ENCODE measurements at regions not wholly inside any gene's neighbourhood (a gene's known extent, or its start where the extent isn't known, plus 50 kb on each side); places are given as distances from the start of the nearest gene placed in this dataset.

GRCh38 chr9:82923092-82923911, 139.6 kb downstream of the RASEF start:
- Histone ChIP-seq H3K4me1 (no peaks in the 10 kb centered on the region), H3K9me3 (no peaks in the 10 kb centered on the region), H3K27ac (no peak overlapping the region), H3K36me3 (no peaks in the 10 kb centered on the region), H3K4me3 (no peak overlapping the region), H3K27me3 (no peaks in the 10 kb centered on the region)
- no peak for DNase-seq (ENCODE audit: low spot score in 2 of 2)
- 44% methylated on average over 13 of the region's 13 CpGs for whole genome bisulfite sequencing
- TF ChIP-seq POLR2A (IDR thresholded peaks at IDR 0.05) (no peak), POLR2AphosphoS5 (IDR thresholded peaks at IDR 0.05) (no peak), EP300 (IDR thresholded peaks at IDR 0.05) (no peak)
- TF ChIP-seq, protein P1, sequence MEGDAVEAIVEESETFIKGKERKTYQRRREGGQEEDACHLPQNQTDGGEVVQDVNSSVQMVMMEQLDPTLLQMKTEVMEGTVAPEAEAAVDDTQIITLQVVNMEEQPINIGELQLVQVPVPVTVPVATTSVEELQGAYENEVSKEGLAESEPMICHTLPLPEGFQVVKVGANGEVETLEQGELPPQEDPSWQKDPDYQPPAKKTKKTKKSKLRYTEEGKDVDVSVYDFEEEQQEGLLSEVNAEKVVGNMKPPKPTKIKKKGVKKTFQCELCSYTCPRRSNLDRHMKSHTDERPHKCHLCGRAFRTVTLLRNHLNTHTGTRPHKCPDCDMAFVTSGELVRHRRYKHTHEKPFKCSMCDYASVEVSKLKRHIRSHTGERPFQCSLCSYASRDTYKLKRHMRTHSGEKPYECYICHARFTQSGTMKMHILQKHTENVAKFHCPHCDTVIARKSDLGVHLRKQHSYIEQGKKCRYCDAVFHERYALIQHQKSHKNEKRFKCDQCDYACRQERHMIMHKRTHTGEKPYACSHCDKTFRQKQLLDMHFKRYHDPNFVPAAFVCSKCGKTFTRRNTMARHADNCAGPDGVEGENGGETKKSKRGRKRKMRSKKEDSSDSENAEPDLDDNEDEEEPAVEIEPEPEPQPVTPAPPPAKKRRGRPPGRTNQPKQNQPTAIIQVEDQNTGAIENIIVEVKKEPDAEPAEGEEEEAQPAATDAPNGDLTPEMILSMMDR (IDR thresholded peaks at IDR 0.05), result no peak

- no peak for TF ChIP-seq POLR2A (IDR thresholded peaks at IDR 0.05)
- TF ChIP-seq POLR2AphosphoS5 (IDR thresholded peaks at IDR 0.05), result no peak
- TF ChIP-seq, protein P1 (IDR thresholded peaks at IDR 0.05), result no peak
- no peak for TF ChIP-seq EP300 (IDR thresholded peaks at IDR 0.05)
- Histone ChIP-seq H3K27me3 (no peaks in the 10 kb centered on the region), H3K27ac (no peak overlapping the region), H3K9me3 (no peaks in the 10 kb centered on the region), H3K4me3 (no peak overlapping the region), H3K36me3 (no peaks in the 10 kb centered on the region), H3K4me1 (no peaks in the 10 kb centered on the region)
- DNase-seq (ENCODE audit: low spot score in 2 of 2), result no peak
- 70% methylated on average over 8 of the region's 8 CpGs for WGBS
Measured at GRCh38 chr9:82923912-82924605, 138.9 kb downstream of the RASEF start.

Data from suprapubic skin (tissue), 4 donors.